SKM-1 (cell line): ENCODE measurements at regions not wholly inside any gene's neighbourhood (a gene's known extent, or its start where the extent isn't known, plus 50 kb on each side); places are given as distances from the start of the nearest gene placed in this dataset.

Source experiments
- DNase-seq: peaks from one replicate; lab custom pipeline; 2025; ENCODE audit not compliant: unreplicated experiment; lab: John Stamatoyannopoulos, UW

GRCh38 chr2:150168595-150169236, 318.8 kb downstream of the RND3 start:
- no peak for DNase-seq

- no peak for DNase-seq
These were observed 319.8 kb downstream of the RND3 start for GRCh38 chr2:150167711-150168110.

- DNase-seq: no peak
These were observed 321.0 kb downstream of the RND3 start for GRCh38 chr2:150166313-150167051.

- DNase-seq: no peak
These were observed 321.5 kb downstream of the RND3 start for GRCh38 chr2:150165988-150166312.

- DNase-seq: no peak
These were observed 322.0 kb downstream of the RND3 start for GRCh38 chr2:150165442-150165841.

- DNase-seq: no peak
These were observed 325.1 kb downstream of the RND3 start for GRCh38 chr2:150162241-150162942.

GRCh38 chr2:150160058-150160457, 327.4 kb downstream of the RND3 start:
- DNase-seq: no peak

- DNase-seq: no peak
These were observed 328.2 kb downstream of the RND3 start for GRCh38 chr2:150159300-150159699.

GRCh38 chr2:150156876-150157275, 330.6 kb downstream of the RND3 start:
- DNase-seq: no peak

- no peak for DNase-seq
These were observed 331.1 kb downstream of the RND3 start for GRCh38 chr2:150156415-150156814.

GRCh38 chr2:150154308-150154797, 333.1 kb downstream of the RND3 start:
- no peak for DNase-seq

- no peak for DNase-seq
These were observed 333.7 kb downstream of the RND3 start for GRCh38 chr2:150153646-150154307.

- no peak for DNase-seq
These were observed 335.2 kb downstream of the RND3 start for GRCh38 chr2:150152230-150152629.

- DNase-seq: no peak
These were observed 337.3 kb downstream of the RND3 start for GRCh38 chr2:150150144-150150543.

GRCh38 chr2:150147889-150148683, 339.4 kb downstream of the RND3 start:
- no peak for DNase-seq

GRCh38 chr2:150146879-150147278, 340.6 kb downstream of the RND3 start:
- DNase-seq: no peak

- DNase-seq: no peak
These were observed 342.2 kb downstream of the RND3 start for GRCh38 chr2:150145299-150145692.

- DNase-seq: no peak
These were observed 342.7 kb downstream of the RND3 start for GRCh38 chr2:150144546-150145298.

- no peak for DNase-seq
These were observed 344.4 kb downstream of the RND3 start for GRCh38 chr2:150143087-150143536.

- no peak for DNase-seq
These were observed 344.9 kb downstream of the RND3 start for GRCh38 chr2:150142561-150142960.
